Endothelial cell (in vitro differentiated cells): ENCODE measurements at regions not wholly inside any gene's neighbourhood (a gene's known extent, or its start where the extent isn't known, plus 50 kb on each side); places are given as distances from the start of the nearest gene placed in this dataset.

Experiments
- DNase-seq: peaks from one replicate; pipeline ENCODE4 v3.0.0; 2021; ENCODE audit warnings: low spot score
- H3K27ac Mint-ChIP-seq: one replicate; pipeline ENCODE4 v1.8.0; 2021; ENCODE audit warnings: mixed read lengths, inconsistent platforms; ENCODE audit not compliant: unreplicated experiment
- H3K27me3 Mint-ChIP-seq: one replicate; pipeline ENCODE4 v1.8.0; 2021; ENCODE audit warnings: mild to moderate bottlenecking, moderate library complexity, mixed read lengths, inconsistent platforms; ENCODE audit not compliant: unreplicated experiment
- H3K36me3 Mint-ChIP-seq: one replicate; pipeline ENCODE4 v1.8.0; 2021; ENCODE audit warnings: mild to moderate bottlenecking, low read depth, mixed read lengths, inconsistent platforms; ENCODE audit not compliant: unreplicated experiment
- H3K4me1 Mint-ChIP-seq: one replicate; pipeline ENCODE4 v1.8.0; 2021; ENCODE audit warnings: mild to moderate bottlenecking, mixed read lengths, inconsistent platforms; ENCODE audit not compliant: unreplicated experiment
- H3K4me3 Mint-ChIP-seq: one replicate; pipeline ENCODE4 v1.8.0; 2021; ENCODE audit warnings: mild to moderate bottlenecking, mixed read lengths, inconsistent platforms; ENCODE audit not compliant: unreplicated experiment
- H3K9me3 Mint-ChIP-seq: one replicate; pipeline ENCODE4 v1.8.0; 2021; ENCODE audit warnings: mixed read lengths, inconsistent platforms; ENCODE audit not compliant: unreplicated experiment
- CTCF ChIP-seq: fragments of 200-600 bp; sonication (generic); IDR thresholded peaks from one replicate; pipeline ENCODE4 v1.5.0; 2021; ENCODE audit warnings: antibody characterized with exemption; ENCODE audit not compliant: unreplicated experiment

- Mint-ChIP-seq H3K27me3 (peaks cover 20% of the 10 kb centered on the region), H3K9me3 (peaks cover 59% of the 10 kb centered on the region), H3K36me3 (peaks cover 20% of the 10 kb centered on the region), H3K27ac (peak overlapping the region; percentile 3), H3K4me3 (no peak overlapping the region), H3K4me1 (no peaks in the 10 kb centered on the region)
- no peak for TF ChIP-seq CTCF
- DNase-seq, result no peak
Observed at GRCh38 chr10:130368761-130369560, 232.8 kb downstream of the GLRX3 start.

GRCh38 chr10:130369645-130370381 is 233.6 kb downstream of the GLRX3 start:
- no peak overlapping the region for H3K27ac Mint-ChIP-seq
- no peak for DNase-seq
- peaks cover 17% of the 10 kb centered on the region for H3K27me3 Mint-ChIP-seq
- peaks cover 14% of the 10 kb centered on the region for H3K36me3 Mint-ChIP-seq
- no peak overlapping the region for H3K4me3 Mint-ChIP-seq
- no peak for TF ChIP-seq CTCF
- peaks cover 52% of the 10 kb centered on the region for H3K9me3 Mint-ChIP-seq
- no peaks in the 10 kb centered on the region for H3K4me1 Mint-ChIP-seq

DNA sequence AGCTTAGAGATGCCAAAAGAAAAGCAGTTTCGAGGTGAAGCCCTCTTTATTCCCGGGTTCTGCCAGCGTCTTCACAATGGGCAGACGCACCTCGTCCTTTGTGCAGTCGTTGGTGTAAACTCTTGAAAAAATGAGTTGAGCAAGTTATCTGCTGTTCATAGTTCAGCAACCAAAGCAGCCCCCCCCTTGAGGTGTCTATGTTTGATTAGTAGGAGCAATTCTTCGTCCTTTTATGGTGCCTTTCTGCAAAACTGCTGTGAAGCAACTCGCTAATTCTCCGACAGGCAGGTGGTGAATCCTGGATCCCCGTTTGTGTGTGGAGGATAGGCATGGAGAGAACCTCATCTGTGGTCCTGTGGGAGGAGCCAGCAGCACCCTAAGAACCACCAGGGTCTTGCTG is 234.5 kb downstream of the GLRX3 start:
- Mint-ChIP-seq H3K27me3 (peaks cover 16% of the 10 kb centered on the region), H3K36me3 (peaks cover 14% of the 10 kb centered on the region), H3K4me1 (no peaks in the 10 kb centered on the region), H3K4me3 (no peak overlapping the region), H3K27ac (no peak overlapping the region), H3K9me3 (peaks cover 46% of the 10 kb centered on the region)
- DNase-seq, result no peak
- TF ChIP-seq CTCF, result no peak

DNA sequence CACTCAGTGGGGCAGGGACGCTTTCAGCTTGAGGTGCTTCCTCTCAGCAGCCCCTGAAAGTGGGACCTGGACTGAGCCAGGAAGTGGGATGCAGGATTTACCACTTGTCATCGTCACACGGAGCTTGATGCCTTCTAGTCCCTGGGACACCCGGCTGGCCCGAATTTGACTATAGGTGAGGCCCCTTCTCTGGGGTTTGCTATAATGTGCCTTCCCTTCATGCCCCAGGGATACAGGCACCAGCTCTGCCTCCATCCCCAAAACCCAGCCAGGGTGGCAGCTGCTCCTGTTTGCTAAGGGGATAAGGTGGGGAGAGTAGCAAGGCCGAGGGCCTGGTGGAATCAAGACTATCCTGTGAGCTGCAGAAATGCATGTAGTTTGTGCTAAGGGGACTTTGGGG is 235.0 kb downstream of the GLRX3 start:
- peaks cover 49% of the 10 kb centered on the region for H3K9me3 Mint-ChIP-seq

More for the DNA sequence above, 235.0 kb downstream of the GLRX3 start:
- H3K27ac Mint-ChIP-seq, result no peak overlapping the region
- H3K27me3 Mint-ChIP-seq, result peaks cover 18% of the 10 kb centered on the region
- H3K4me3 Mint-ChIP-seq, result no peak overlapping the region
- H3K4me1 Mint-ChIP-seq, result no peaks in the 10 kb centered on the region
- peaks cover 14% of the 10 kb centered on the region for H3K36me3 Mint-ChIP-seq
- no peak for TF ChIP-seq CTCF
- no peak for DNase-seq
